ENCODE measurements at regions not wholly inside any gene's neighbourhood (a gene's known extent, or its start where the extent isn't known, plus 50 kb on each side); places are given as distances from the start of the nearest gene placed in this dataset.

GRCh38 chr11:109507331-109507730 lies 85.3 kb downstream of the C11orf87 start:
- H3K4me1 Mint-ChIP-seq (ENCODE audit: insufficient read depth, unreplicated experiment), result peaks cover 9% of the 10 kb centered on the region
- DNase-seq (ENCODE audit: unreplicated experiment), result no peak
- no peaks in the 10 kb centered on the region for H3K36me3 Mint-ChIP-seq (ENCODE audit: insufficient read depth, unreplicated experiment)
- no peak for TF ChIP-seq CTCF (IDR thresholded peaks at IDR 0.05; ENCODE audit: unreplicated experiment)
- BruUV-seq (replicated peaks), result no TSS peak
- ChIA-PET POLR2A (no interaction called here), CTCF (no interaction called here)
- no peaks in the 10 kb centered on the region for H3K27me3 Mint-ChIP-seq (ENCODE audit: insufficient read depth, unreplicated experiment)
- intact Hi-C loops (cut with micrococcal nuclease), result no loop called here
- H3K27ac Mint-ChIP-seq (ENCODE audit: low read depth, unreplicated experiment), result no peak overlapping the region
- H3K4me3 Mint-ChIP-seq (ENCODE audit: unreplicated experiment), result no peak overlapping the region
- H3K9me3 Mint-ChIP-seq (ENCODE audit: unreplicated experiment), result no peaks in the 10 kb centered on the region

GRCh38 chr11:109507836-109508561 lies 86.0 kb downstream of the C11orf87 start:
- Mint-ChIP-seq H3K4me3 (ENCODE audit: unreplicated experiment) (no peak overlapping the region), H3K27ac (ENCODE audit: low read depth, unreplicated experiment) (no peak overlapping the region), H3K36me3 (ENCODE audit: insufficient read depth, unreplicated experiment) (no peaks in the 10 kb centered on the region), H3K27me3 (ENCODE audit: insufficient read depth, unreplicated experiment) (no peaks in the 10 kb centered on the region), H3K4me1 (ENCODE audit: insufficient read depth, unreplicated experiment) (peaks cover 16% of the 10 kb centered on the region), H3K9me3 (ENCODE audit: unreplicated experiment) (no peaks in the 10 kb centered on the region)
- CTCF ChIA-PET, result no interaction called here
- intact Hi-C loops (cut with micrococcal nuclease), result no loop called here
- POLR2A ChIA-PET, result no interaction called here
- no TSS peak for BruUV-seq (replicated peaks)
- DNase-seq (ENCODE audit: unreplicated experiment), result no peak
- TF ChIP-seq CTCF (IDR thresholded peaks at IDR 0.05; ENCODE audit: unreplicated experiment), result no peak

GRCh38 chr11:109508943-109509342 lies 87.0 kb downstream of the C11orf87 start:
- no TSS peak for BruUV-seq (replicated peaks)
- H3K4me1 Mint-ChIP-seq (ENCODE audit: insufficient read depth, unreplicated experiment), result peaks cover 18% of the 10 kb centered on the region
- ChIA-PET CTCF (no interaction called here), POLR2A (no interaction called here)
- intact Hi-C loops (cut with micrococcal nuclease), result no loop called here
- no peak overlapping the region for H3K27ac Mint-ChIP-seq (ENCODE audit: low read depth, unreplicated experiment)
- TF ChIP-seq CTCF (IDR thresholded peaks at IDR 0.05; ENCODE audit: unreplicated experiment), result no peak
- no peak overlapping the region for H3K4me3 Mint-ChIP-seq (ENCODE audit: unreplicated experiment)
- no peak for DNase-seq (ENCODE audit: unreplicated experiment)
- no peaks in the 10 kb centered on the region for H3K9me3 Mint-ChIP-seq (ENCODE audit: unreplicated experiment)
- no peaks in the 10 kb centered on the region for H3K27me3 Mint-ChIP-seq (ENCODE audit: insufficient read depth, unreplicated experiment)
- H3K36me3 Mint-ChIP-seq (ENCODE audit: insufficient read depth, unreplicated experiment), result no peaks in the 10 kb centered on the region

GRCh38 chr11:109510316-109510715 lies 88.3 kb downstream of the C11orf87 start:
- H3K27ac Mint-ChIP-seq (ENCODE audit: low read depth, unreplicated experiment), result no peak overlapping the region
- no peak overlapping the region for H3K4me3 Mint-ChIP-seq (ENCODE audit: unreplicated experiment)
- DNase-seq (ENCODE audit: unreplicated experiment), result no peak
- H3K27me3 Mint-ChIP-seq (ENCODE audit: insufficient read depth, unreplicated experiment), result no peaks in the 10 kb centered on the region
- CTCF ChIA-PET, result interaction anchor here (0.8 kb wide), 1 partner anchor 494 kb away, joined by 3 read pairs; no protein-coding TSS in a partner anchor
- POLR2A ChIA-PET, result interaction anchor here (3.2 kb wide), 1 partner anchor 11 kb away, joined by 13 read pairs; no protein-coding TSS in a partner anchor
- H3K36me3 Mint-ChIP-seq (ENCODE audit: insufficient read depth, unreplicated experiment), result no peaks in the 10 kb centered on the region
- intact Hi-C loops (cut with micrococcal nuclease), result no loop called here
- BruUV-seq (replicated peaks), result no TSS peak
- no peaks in the 10 kb centered on the region for H3K9me3 Mint-ChIP-seq (ENCODE audit: unreplicated experiment)
- peaks cover 18% of the 10 kb centered on the region for H3K4me1 Mint-ChIP-seq (ENCODE audit: insufficient read depth, unreplicated experiment)
- TF ChIP-seq CTCF (IDR thresholded peaks at IDR 0.05; ENCODE audit: unreplicated experiment), result no peak
